PC-9 (cell line): ENCODE measurements at regions not wholly inside any gene's neighbourhood (a gene's known extent, or its start where the extent isn't known, plus 50 kb on each side); places are given as distances from the start of the nearest gene placed in this dataset.

Experiments used
- CTCF ChIP-seq: fragments of 200-600 bp; sonication (generic); conservative IDR thresholded peaks from 2 replicates; pipeline ENCODE4 v1.6.1; 2017; ENCODE audit warnings: mixed run types, antibody characterized with exemption, mild to moderate bottlenecking, moderate library complexity
- EZH2 ChIP-seq: fragments of 200-600 bp; sonication (generic); IDR thresholded peaks from 2 replicates; pipeline ENCODE4 v1.8.0; 2017; ENCODE audit warnings: antibody characterized with exemption, low read depth

- TF ChIP-seq CTCF, result no peak
- TF ChIP-seq EZH2, result no peak
These were observed 51.8 kb upstream of the APC start for GRCh38 chr5:112685931-112686330.
